HG03457 (cell line): ENCODE measurements at regions not wholly inside any gene's neighbourhood (a gene's known extent, or its start where the extent isn't known, plus 50 kb on each side); places are given as distances from the start of the nearest gene placed in this dataset.

Experiments used
- ATAC-seq: cut with Tn5 transposase; IDR thresholded peaks from one replicate; pipeline ENCODE4 v1.9.1; 2021; ENCODE audit warnings: moderate number of reproducible peaks; ENCODE audit not compliant: unreplicated experiment

DNA sequence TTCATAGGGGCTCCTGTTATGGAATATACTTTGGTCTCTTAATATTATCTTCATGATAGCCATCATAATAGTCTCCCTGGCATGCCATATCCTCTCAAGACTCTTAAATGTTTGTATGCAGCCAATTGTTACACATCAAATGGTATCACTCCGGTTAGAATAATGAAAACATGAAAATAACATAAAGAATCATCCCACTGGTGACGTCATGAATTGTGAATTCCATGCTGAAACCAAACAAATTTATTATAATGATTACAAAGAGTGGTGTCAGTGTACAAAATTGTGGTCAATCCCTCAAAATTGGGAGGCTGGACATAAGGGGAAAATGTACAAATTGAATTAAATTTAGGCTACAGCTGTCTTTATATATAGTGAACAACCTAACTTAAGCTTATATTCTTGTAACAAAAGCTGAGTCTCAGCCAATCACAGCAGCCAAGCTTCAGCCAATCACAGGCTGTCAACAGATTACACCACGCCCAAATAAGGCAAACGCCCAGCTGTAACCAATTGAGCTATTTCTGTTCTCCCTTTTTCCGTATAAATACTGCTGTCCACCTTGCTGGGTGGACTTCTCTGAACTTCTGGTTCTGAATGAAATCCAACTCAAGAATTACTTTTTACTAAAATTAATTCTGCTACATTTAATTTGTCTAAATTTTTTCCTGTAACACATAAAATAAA, 156.1 kb downstream of the CHD9NB start:
- no peak for ATAC-seq

DNA sequence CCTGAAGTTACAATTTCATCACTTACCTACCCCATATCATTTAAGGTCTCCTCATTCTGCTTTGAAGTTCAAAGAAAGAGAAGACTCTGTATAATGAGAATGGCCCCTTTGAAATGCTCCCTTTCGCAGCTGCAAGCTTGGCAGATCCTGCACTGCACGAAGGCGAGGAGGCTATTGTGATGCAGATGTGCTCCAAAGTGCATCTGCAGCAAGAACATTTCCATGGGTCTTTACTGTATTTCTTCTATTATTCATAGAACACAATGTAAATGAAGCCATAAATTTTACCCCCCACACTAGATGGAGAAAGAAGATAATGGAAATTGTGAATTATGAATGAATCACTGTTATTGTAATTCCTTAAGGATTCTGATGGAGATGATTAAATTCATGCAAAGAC, 178.7 kb downstream of the CHD9NB start:
- no peak for ATAC-seq

DNA sequence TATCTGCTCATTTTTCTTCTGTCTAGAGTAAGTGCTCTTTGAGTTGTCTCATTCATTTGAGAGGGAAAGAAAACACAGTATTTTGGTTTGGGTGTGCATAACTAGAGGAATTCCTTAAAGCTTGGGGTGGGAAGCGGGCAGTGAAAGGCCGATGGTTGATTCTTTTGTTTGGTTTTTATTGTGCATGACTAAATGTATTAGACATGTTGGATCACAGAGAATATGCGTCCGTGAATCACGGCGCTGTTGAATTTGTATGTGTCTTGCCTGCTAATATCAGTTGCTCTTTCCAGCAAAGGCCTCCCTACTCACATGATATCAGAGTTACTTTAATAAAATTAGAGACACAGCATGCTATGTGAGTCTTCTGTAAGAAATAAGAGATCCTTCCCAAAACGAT, 180.0 kb downstream of the CHD9NB start:
- no peak for ATAC-seq

DNA sequence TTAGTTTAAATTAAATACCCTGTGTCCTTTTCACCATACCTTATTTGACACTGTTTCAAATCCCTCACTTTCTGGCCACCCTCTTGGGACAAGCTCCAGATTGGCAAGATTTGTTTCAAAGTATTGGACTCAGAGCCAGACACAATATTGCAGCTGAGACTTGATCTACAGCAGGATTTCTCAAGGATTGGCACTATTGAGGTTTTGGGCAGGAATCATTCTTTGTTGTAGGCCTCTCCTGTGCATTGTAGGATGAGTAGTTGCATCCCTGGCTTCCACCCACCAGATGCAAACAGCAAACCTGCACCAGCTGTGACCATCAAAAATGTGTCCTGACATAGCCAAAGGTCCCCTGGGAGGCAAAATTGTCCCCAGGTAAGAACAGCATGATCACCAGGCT, 181.2 kb downstream of the CHD9NB start:
- no peak for ATAC-seq

DNA sequence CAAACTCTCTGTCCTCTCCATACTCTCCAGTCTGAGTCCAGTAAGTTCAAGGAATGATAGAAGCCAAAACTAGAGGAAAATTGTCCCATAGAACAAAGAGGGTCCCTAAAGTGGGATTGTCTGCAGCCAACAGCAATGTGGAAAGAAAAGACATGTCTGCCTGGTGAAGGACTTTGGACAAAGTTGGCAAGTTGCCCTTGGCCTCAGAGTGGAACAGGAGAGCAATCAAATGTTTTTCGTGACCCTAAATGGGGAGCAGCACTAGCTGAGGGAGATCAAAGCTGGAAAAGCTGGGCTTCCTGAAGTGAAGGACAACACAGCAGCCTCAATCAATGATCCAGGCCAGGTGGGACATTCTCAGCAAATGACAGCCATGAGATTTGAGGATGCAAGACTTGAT, 183.5 kb downstream of the CHD9NB start:
- no peak for ATAC-seq

DNA sequence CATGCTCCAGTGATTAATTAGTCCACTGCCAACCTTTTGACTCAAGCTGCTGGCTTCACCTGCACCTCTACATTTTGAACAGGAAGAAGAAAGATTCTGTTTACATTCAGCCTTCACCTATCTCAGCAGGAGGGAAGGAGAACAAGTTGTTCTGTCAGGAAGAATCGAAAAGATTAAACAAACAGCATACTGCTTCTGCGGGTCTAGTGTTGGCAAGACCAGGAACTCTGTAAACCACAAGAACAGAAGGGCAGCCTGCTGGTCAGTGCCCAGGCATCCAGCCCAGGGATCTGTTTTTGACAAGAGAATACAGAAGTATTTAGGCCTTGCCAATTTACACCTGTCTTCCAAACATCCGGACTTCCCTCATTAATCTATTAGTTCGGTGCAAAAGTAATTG, 189.7 kb downstream of the CHD9NB start:
- ATAC-seq = no peak

DNA sequence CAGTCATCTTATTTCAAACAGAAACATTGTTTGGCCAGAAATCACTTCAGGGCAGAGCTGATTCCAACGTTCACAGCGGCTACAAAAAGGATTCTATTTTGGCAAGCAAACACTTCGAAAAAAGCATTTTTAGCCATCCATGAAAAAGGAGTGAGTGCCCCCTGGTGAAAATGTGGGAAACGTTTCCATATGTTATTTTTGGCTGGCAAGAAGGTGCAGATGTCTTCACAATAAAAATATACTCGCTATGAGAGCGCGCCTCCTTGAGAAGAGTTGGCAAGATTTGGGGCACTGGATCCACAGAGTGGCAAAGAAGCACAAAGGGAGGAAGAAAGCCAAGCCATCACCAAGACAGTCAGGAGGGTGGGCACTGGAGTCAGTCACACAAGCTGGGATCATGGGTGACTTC, 191.1 kb downstream of the CHD9NB start:
- no peak for ATAC-seq

DNA sequence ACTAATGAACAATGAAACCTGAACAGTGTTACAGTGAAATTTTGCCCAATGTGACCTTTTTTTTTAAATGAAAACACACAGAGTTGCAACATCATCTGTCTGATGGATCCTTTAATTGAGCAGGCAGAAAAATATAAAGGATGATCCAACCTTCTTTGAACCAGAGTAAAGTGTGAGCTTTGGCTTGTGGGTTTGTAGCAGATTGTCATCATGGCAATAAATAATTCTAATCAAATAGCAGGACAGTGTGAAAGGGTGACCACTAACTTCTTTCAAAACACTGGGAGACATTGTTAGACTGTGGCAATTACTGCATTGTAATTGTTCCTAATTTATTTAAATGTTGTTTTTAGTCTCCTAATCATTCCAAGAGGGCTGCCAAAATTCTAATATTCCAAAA, 197.2 kb downstream of the CHD9NB start:
- no peak for ATAC-seq

DNA sequence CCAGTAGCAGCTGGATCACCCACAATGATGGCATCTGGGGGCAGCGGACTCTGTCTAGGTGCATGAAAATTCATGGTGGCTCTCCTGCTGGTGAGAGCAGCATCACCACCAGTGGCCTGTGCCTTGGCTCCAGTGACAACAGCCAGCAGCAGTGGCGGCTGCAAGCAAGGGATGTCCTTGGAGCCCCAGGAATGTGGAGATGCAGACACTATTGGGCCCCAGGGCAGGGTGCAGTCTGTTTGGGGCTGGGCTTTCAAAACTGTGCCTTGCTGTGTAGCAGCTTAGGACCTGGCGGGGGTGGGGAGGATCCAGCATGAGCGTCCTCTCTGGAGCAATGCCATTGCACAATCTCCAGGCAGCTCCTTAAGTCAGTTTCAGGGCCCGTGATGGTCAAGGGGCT, 199.7 kb downstream of the CHD9NB start:
- ATAC-seq = no peak

DNA sequence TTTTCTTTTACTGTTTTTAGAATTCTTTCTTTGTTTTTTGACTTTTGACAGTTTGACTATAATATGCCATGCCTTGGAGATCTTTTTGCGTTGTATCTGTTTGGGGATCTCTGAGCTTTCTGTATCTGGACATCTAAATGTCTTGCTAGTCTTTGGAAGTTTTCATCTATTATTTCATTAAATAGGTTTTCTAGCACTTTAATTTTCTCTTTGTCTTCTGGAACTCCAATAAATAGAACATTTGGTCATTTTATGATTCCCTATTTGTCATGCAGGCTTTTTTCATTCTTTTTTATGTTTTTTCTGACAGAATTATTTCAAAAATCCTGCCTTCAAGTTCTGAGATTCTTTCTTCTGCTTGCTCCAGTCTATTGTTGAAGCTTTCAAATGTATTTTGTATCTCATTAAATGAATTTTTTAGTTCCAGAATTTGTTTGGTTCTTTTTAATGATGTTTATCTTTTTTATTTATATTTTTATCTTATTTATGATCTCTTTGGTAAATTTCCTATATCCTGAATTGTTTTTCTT, 201.4 kb downstream of the CHD9NB start:
- ATAC-seq = no peak

DNA sequence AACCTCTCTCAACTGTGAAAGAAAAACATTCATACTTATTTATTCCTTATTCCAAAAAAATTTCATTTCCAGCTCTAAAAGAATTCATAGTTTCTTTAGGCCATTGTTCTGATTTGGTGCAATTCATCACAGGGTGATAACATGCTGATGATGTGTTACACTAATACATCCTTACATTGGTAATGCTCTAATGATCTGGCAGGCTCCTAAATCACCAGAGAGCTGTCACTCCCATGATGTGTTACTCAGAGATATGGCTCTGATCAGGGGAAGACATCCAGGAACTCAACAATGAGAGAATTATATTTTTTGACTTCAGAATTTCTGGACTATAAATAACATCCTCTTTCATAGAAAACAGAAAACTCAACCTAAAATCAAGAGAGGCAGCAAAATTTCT, 209.3 kb downstream of the CHD9NB start:
- ATAC-seq = no peak

DNA sequence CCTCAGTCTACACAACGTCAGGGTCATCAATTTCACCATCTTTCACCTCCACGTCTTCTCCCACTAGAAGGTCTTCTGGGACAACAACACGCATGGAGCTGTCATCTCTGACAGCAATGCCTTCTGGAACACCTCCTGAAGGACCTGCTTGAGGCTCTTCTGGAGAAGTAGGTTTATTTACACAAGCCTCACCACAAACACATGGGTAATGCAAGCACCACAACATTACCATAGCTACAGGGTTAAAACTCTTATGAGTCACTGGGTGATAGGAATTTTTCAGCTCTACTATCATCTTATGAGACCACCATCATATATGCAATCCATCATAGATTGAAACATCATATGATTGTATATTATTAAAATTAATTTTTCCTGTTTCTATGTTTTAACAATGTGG, 215.4 kb downstream of the CHD9NB start:
- ATAC-seq = no peak

DNA sequence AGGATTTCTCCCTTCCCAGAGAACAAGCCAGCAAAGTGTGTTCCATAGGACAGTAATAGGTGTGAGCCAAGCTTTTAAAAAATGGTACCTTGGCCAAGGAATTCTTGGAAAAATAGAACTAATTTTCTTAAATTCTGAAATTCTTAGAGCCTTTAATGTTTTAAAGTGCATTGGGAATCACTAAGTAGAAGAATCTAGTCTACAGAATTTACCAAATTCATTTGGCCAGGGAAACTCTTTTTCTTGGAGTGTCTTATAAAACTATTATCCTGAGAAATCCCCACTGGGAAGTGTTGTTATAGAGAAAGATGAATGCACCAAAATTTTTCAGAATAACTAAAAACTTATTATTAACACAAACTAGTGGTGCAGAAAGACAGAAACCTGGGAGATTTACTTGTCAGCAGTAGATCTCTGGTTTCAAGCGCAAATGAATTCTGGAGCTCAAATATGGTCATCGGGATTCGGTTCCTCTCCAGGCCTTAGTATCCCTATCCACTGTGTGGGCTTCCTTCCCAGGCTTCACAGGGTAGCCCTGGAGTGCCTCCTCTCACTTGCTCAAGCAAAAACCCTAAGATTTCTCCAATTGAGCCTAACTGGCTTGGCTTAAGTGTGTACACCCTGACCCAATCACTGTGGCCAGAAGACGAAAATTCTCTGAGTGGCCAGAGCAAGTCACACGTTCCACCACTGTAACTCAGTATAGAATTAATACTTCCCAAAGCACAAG, 217.8 kb downstream of the CHD9NB start:
- ATAC-seq = no peak

DNA sequence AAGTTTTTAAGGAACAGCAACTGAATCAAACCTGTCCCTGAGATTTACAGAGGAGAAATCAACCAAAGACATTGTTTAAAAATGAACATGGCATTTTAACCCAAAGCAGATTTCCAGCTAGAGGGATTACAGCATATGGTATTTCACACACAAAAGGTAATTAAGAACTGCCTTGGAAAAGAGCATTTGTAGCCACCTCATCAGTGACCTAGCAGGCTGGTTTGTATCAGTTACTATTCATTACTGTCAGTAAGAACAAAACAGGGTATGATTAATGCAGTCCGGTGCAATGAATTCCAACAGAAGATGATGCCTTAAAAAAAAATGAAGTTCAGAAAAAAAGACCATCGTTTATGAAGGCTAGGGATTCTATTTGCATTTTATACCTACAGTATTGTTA, 219.9 kb downstream of the CHD9NB start:
- no peak for ATAC-seq

DNA sequence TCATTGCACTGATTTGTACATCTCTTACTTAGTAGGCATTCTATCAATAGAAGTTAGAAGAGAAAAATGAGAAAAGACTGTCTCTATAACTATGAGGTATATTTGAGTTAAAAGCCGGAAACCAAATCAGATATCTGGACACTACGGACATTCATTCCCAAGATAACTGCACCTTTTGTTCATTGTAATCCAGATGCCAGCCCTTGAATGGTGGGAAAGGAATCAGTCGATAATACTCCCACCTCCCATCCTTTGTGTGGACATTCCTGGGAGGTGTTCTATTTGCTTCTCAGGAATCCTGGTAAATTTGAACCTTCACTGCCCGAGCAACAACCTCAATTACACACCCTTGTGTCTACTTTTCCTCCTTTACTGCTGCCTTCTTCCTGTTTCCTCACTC, 225.2 kb downstream of the CHD9NB start:
- no peak for ATAC-seq

DNA sequence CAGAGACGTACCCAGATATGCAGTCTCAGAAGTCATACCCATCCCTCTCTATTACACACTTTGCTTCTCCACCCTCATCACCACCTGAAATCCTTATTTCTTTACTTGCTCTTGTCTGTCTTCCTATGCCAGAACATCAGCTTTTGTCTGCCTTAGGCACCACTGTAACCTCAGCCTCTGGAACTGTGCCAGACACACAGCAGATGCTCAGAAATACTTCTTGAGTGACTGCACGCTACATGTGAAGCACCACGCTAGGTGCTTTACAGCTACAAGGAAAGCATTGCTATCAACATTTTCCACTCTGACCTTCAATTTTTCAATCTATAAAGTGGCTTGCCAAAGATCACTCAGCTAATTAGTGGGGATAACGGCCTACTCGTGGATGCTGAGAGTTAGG, 226.8 kb downstream of the CHD9NB start:
- no peak for ATAC-seq

DNA sequence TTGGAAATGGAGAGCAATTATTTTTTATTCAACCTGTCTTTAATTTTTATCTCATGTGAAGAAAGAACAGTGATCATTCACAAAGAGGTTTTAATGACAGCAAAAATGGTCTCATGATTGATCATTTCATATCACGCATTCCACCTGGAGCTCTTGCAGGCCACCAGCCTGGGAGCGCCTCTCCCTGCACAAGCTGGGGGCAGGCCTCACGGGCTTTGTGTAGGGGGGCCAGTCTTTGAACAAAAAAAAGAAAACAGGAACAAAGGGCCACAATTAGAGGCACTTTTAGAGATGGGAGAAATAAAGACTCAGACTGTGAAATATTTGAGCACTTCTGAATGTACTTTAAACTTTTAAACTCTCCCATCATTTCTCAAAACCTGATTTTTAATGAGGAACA, 232.9 kb downstream of the CHD9NB start:
- no peak for ATAC-seq

DNA sequence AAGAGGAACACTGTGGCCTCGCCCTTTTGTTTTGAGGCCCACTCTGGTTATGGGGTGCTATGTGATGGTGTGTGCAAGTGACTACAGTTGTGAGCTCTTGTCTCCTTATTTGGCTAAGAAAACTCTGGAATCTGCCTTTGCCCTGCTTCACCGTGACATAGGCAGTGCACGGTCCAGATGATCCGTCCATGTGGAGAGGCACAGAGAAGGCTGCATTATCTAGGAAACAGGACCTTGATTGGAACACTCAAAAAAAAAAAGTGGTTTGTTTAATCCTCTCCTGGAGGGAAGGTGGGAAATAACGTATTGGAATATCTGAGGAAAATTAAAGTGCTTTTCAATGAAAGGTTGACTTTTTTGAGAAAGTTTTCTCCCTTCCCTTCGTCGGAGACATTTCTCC, 233.3 kb downstream of the CHD9NB start:
- ATAC-seq = no peak

DNA sequence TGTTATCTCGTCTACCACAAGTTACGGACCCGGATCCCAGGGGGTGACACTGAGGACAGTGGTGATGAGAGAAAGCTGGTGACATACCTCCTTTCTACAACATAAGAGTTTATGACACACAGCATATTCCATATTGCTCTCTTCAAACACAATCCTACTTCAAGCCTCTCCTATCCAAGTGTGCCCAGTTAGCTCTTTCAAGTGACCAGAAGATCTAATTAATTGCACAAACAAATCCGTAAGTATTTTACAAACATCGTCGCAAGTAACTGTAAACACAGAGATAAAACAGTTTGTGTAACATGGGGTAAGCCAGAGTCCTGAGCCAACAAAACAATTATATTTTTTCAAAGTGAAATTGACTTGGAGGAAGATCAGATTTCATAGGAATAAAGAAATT, 235.0 kb downstream of the CHD9NB start:
- no peak for ATAC-seq

DNA sequence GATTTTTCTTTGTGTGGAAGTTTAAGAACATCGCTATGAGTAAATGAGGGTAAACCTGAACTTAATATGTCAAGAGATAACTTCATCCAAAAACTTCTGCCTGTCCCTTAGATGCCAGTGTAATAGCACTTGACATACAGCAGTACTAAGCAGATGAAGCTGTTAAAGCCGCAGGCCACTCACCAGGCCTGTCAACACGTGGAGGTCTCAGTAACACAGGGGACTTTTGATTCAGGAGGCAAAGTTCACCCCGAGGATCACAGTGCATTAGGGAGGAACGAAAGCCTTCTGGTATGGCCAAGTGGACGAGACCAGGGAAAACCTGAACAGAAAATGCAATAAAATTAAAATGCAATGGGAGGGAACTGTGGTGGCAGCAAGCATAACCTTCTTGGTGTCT, 235.7 kb downstream of the CHD9NB start:
- no peak for ATAC-seq

DNA sequence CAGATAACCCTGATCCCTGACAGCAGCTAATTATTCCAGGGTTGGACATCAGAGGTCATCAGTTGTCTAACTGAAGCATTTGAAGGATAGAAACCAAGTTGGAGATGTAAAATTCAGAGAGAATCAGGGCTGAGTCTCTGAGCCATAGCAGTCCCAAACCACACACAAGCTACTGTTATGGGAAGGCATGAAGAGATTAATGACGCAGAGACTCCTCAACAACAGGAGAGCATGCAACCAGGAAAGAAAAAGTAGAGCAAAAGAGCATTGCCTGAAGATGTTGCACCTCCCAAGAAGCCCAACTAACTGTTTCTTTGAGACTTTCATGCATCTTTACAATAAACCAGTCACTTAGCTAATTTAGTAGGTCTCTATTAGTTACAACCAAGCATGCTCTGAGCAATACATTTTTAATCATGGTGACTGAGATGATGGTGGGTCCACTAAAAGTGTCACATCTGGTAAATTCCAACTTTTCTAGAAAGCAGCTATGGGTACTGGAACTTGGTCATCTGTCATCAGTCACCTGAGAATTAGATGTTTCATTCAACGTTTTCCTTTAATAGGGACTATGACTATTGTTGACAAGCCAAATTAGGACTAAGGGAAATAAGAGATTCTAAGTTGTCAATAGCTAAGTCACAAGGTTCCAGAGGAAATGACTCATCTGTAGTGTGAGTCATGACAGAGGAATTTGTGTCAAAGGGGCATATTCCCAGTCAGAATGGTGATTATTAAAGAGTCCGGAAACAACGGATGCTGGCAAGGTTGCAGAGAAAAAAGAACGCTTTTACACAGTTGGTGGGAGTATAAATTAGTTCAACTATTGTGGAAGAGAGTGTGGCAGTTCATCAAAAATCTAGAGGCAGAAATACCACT, 239.8 kb downstream of the CHD9NB start:
- no peak for ATAC-seq
